A549 (cell line): ENCODE measurements at regions not wholly inside any gene's neighbourhood (a gene's known extent, or its start where the extent isn't known, plus 50 kb on each side); places are given as distances from the start of the nearest gene placed in this dataset.

Experiments used
- TP53 ChIP-seq: fragments of 250-450 bp; sonication (Bioruptor Pico); IDR thresholded peaks from 2 replicates; pipeline ENCODE4 v1.5.0; 2021; ENCODE audit warnings: mild to moderate bottlenecking, moderate library complexity
- TF ChIP-seq, protein P1 (sequence below): fragments of >200 bp; sonication (Bioruptor Twin); formaldehyde crosslinking; IDR thresholded peaks from 3 replicates; pipeline ENCODE4 v1.5.1; 2016
- TF ChIP-seq, protein P2 (sequence below): fragments of 450-650 bp; IDR thresholded peaks from 2 replicates; pipeline ENCODE4 v1.6.1; 2014; ENCODE audit warnings: antibody characterized with exemption

DNA sequence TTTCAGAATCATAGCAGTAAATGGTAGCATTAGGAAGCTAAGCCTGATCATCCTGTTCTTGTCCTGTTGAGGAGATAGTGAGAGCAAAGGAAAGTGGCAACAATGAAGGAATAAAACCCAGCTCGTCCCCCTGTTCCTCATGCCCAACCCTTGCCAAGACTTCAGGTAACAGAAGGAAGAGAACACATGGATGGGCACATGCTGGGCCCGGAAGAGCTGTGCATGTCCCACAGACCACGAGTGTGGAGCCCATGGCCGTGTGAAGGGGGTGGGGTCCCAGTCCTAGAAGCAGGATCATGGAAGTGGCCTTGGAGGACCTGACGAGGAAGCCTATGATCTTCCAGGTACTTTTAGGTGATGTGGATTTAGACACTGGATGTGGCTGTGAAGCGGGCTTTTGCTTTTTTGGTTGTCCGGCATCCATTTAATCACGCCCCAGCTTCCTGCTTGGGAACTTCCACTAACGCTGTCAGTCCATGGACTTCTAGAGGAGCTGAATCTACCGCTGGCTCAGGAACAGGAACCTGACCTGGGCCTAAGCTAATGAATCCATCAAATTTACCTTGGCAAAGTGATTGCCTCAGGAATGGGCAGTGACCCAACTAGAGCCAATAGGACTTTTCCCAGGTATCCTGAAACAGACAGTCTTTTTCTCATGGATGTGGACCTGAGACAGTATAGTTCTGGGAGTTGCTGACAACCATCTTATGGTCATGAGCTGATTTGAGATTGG lies 79.3 kb upstream of the ARMC2 start:
- TF ChIP-seq, protein P1, sequence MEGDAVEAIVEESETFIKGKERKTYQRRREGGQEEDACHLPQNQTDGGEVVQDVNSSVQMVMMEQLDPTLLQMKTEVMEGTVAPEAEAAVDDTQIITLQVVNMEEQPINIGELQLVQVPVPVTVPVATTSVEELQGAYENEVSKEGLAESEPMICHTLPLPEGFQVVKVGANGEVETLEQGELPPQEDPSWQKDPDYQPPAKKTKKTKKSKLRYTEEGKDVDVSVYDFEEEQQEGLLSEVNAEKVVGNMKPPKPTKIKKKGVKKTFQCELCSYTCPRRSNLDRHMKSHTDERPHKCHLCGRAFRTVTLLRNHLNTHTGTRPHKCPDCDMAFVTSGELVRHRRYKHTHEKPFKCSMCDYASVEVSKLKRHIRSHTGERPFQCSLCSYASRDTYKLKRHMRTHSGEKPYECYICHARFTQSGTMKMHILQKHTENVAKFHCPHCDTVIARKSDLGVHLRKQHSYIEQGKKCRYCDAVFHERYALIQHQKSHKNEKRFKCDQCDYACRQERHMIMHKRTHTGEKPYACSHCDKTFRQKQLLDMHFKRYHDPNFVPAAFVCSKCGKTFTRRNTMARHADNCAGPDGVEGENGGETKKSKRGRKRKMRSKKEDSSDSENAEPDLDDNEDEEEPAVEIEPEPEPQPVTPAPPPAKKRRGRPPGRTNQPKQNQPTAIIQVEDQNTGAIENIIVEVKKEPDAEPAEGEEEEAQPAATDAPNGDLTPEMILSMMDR = no peak
- TF ChIP-seq TP53 (CRISPR knock-in tag) = no peak
- TF ChIP-seq, protein P2, sequence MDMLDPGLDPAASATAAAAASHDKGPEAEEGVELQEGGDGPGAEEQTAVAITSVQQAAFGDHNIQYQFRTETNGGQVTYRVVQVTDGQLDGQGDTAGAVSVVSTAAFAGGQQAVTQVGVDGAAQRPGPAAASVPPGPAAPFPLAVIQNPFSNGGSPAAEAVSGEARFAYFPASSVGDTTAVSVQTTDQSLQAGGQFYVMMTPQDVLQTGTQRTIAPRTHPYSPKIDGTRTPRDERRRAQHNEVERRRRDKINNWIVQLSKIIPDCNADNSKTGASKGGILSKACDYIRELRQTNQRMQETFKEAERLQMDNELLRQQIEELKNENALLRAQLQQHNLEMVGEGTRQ = no peak
